GM23338 (cell line): ENCODE measurements at regions not wholly inside any gene's neighbourhood (a gene's known extent, or its start where the extent isn't known, plus 50 kb on each side); places are given as distances from the start of the nearest gene placed in this dataset.

ENCODE experiments used
- ATAC-seq: fragments of 200-7000 bp; cut with Tn5 transposase; 3 replicates; pipeline ENCODE4 v1.9.1; 2020
- DNase-seq: peaks from one replicate; pipeline ENCODE4 v3.0.0-alpha.2; 2015; ENCODE audit warnings: low spot score
- H2AFZ ChIP-seq: fragments of 200-600 bp; sonication (generic); 2 replicates; pipeline ENCODE4 v1.8.0; 2016; ENCODE audit warnings: antibody characterized with exemption, mild to moderate bottlenecking, moderate library complexity
- H3F3A ChIP-seq: fragments of 200-600 bp; sonication (generic); replicated peaks from 2 replicates; pipeline ENCODE4 v1.8.0; 2017; ENCODE audit warnings: antibody characterized with exemption, mixed run types, low read depth
- H3K27ac ChIP-seq: fragments of 200-600 bp; sonication (generic); 2 replicates; pipeline ENCODE4 v1.6.1; 2016; ENCODE audit warnings: low read depth
- H3K27me3 ChIP-seq: fragments of 200-600 bp; sonication (generic); 2 replicates; pipeline ENCODE4 v1.8.0; 2016; ENCODE audit warnings: mild to moderate bottlenecking, mixed run types, moderate library complexity; ENCODE audit not compliant: insufficient read depth
- H3K36me3 ChIP-seq: fragments of 200-600 bp; sonication (generic); 2 replicates; pipeline ENCODE4 v1.8.0; 2016; ENCODE audit warnings: mild to moderate bottlenecking; ENCODE audit not compliant: insufficient read depth
- H3K4me1 ChIP-seq: fragments of 200-600 bp; sonication (generic); 2 replicates; pipeline ENCODE4 v1.8.0; 2016; ENCODE audit warnings: mild to moderate bottlenecking, moderate library complexity; ENCODE audit not compliant: insufficient read depth
- H3K4me2 ChIP-seq: fragments of 200-600 bp; sonication (generic); 2 replicates; pipeline ENCODE4 v1.7.1; 2017; ENCODE audit warnings: mixed run types
- H3K4me3 ChIP-seq: fragments of 200-600 bp; sonication (generic); 2 replicates; pipeline ENCODE4 v1.6.1; 2016; ENCODE audit warnings: mixed run types
- H3K79me2 ChIP-seq: fragments of 200-600 bp; sonication (generic); replicated peaks from 2 replicates; pipeline ENCODE4 v1.8.0; 2017; ENCODE audit warnings: mild to moderate bottlenecking; ENCODE audit not compliant: insufficient read depth
- H3K9me2 ChIP-seq: fragments of 200-600 bp; sonication (generic); 2 replicates; pipeline ENCODE4 v1.8.0; 2017; ENCODE audit not compliant: insufficient read depth
- H4K20me1 ChIP-seq: fragments of 200-600 bp; sonication (generic); replicated peaks from 2 replicates; pipeline ENCODE4 v1.8.0; 2017; ENCODE audit warnings: mild to moderate bottlenecking; ENCODE audit not compliant: insufficient read depth
- H3K27ac Mint-ChIP-seq: 2 replicates; pipeline ENCODE4 v1.8.0; 2020; ENCODE audit warnings: inconsistent platforms, mild to moderate bottlenecking, moderate library complexity, mixed read lengths
- H3K27me3 Mint-ChIP-seq: 3 replicates; pipeline ENCODE4 v1.8.0; 2022; ENCODE audit warnings: low read depth, mild to moderate bottlenecking, moderate library complexity, mixed read lengths, inconsistent platforms; ENCODE audit not compliant: insufficient read depth, poor library complexity
- H3K36me3 Mint-ChIP-seq: 3 replicates; pipeline ENCODE4 v1.8.0; 2021; ENCODE audit warnings: low read depth, mild to moderate bottlenecking, inconsistent platforms, moderate library complexity, mixed read lengths
- H3K4me1 Mint-ChIP-seq: 3 replicates; pipeline ENCODE4 v1.8.0; 2020; ENCODE audit warnings: mild to moderate bottlenecking, inconsistent platforms, mixed read lengths
- H3K4me3 Mint-ChIP-seq: 3 replicates; pipeline ENCODE4 v1.8.0; 2021; ENCODE audit warnings: moderate library complexity, mild to moderate bottlenecking, inconsistent platforms, mixed read lengths
- H3K9me3 Mint-ChIP-seq: 3 replicates; pipeline ENCODE4 v1.8.0; 2020; ENCODE audit warnings: moderate library complexity, mild to moderate bottlenecking, inconsistent platforms, mixed read lengths
- CREB1 ChIP-seq: fragments of 250-450 bp; sonication (Bioruptor Pico); IDR thresholded peaks from 2 replicates; pipeline ENCODE4 v1.5.0; 2020; ENCODE audit warnings: low read depth, mild to moderate bottlenecking, moderate library complexity
- CTCF ChIP-seq, 2 experiments: fragments of 200-600 bp in 1 of 2; sonication (generic) in 1 of 2; conservative IDR thresholded peaks; 2 replicates each; pipeline versions ENCODE4 v1.5.1 to v1.6.1; 2016 to 2017; ENCODE audit warnings: antibody characterized with exemption in 2 of 2, low read depth in 2 of 2, mild to moderate bottlenecking in 2 of 2, moderate library complexity in 1 of 2
- EZH2 ChIP-seq: fragments of 200-600 bp; sonication (generic); IDR thresholded peaks from one replicate; pipeline ENCODE4 v1.8.0; 2017; ENCODE audit warnings: antibody characterized with exemption, mild to moderate bottlenecking, low read depth; ENCODE audit not compliant: unreplicated experiment
- JUNB ChIP-seq: IDR thresholded peaks from one replicate; pipeline ENCODE4 v1.6.1; 2016; ENCODE audit warnings: antibody characterized with exemption; ENCODE audit not compliant: unreplicated experiment
- NANOG ChIP-seq: IDR thresholded peaks from 2 replicates; pipeline ENCODE4 v1.6.1; 2016; ENCODE audit warnings: antibody characterized with exemption, borderline replicate concordance
- REST ChIP-seq: IDR thresholded peaks from one replicate; pipeline ENCODE4 v1.6.1; 2018; ENCODE audit warnings: antibody characterized with exemption; ENCODE audit not compliant: unreplicated experiment
- STAT1 ChIP-seq: IDR thresholded peaks from one replicate; pipeline ENCODE4 v1.6.1; 2016; ENCODE audit warnings: antibody characterized with exemption; ENCODE audit not compliant: unreplicated experiment
- ZNF114 ChIP-seq: fragments of 250-450 bp; sonication (Bioruptor Pico); IDR thresholded peaks from 2 replicates; pipeline ENCODE4 v1.5.0; 2020; ENCODE audit warnings: mild to moderate bottlenecking, moderate library complexity
- ZNF331 ChIP-seq: fragments of 250-450 bp; sonication (Bioruptor Pico); IDR thresholded peaks from 2 replicates; pipeline ENCODE4 v1.5.0; 2020; ENCODE audit warnings: low read depth, mild to moderate bottlenecking, moderate library complexity
- TF ChIP-seq, protein P1 (sequence below): IDR thresholded peaks from 2 replicates; pipeline ENCODE4 v1.6.1; 2016; ENCODE audit warnings: antibody characterized with exemption

DNA sequence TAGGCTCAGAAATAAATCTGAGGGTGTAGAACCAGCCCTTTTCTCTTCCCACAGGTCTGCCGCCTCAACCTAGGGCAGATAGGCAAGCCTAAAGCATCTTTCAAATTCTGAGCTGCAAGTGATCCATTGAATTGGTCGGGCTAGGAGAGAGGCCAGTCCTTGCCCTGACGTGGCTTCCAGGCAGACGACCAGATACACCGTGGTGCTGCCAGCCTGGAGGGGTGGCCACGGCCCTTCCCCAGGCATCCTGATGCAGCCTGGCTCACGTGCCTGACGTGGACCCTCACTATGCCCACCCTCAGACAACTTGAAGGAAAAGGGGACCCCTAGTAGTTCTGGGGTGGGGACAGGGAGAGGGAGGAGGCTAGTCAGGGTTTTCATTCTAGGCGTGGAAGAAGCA, 859.3 kb upstream of the KLHL1 start:
- no peaks in the 10 kb centered on the region for H3K36me3 Mint-ChIP-seq
- Histone ChIP-seq H2AFZ (no peak overlapping the region), H3K4me2 (no peak overlapping the region), H4K20me1 (no peaks in the 10 kb centered on the region), H3K36me3 (no peaks in the 10 kb centered on the region), H3K4me3 (no peak overlapping the region), H3F3A (no peaks in the 10 kb centered on the region), H3K27ac (no peak overlapping the region), H3K4me1 (no peaks in the 10 kb centered on the region), H3K79me2 (no peaks in the 10 kb centered on the region), H3K9me2 (no peaks in the 10 kb centered on the region), H3K27me3 (no peaks in the 10 kb centered on the region)
- H3K9me3 Mint-ChIP-seq = no peaks in the 10 kb centered on the region
- no peak for DNase-seq
- TF ChIP-seq CREB1 (CRISPR knock-in tag) = no peak
- TF ChIP-seq, protein P1, sequence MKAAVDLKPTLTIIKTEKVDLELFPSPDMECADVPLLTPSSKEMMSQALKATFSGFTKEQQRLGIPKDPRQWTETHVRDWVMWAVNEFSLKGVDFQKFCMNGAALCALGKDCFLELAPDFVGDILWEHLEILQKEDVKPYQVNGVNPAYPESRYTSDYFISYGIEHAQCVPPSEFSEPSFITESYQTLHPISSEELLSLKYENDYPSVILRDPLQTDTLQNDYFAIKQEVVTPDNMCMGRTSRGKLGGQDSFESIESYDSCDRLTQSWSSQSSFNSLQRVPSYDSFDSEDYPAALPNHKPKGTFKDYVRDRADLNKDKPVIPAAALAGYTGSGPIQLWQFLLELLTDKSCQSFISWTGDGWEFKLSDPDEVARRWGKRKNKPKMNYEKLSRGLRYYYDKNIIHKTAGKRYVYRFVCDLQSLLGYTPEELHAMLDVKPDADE = no peak
- no peak for TF ChIP-seq ZNF114 (CRISPR knock-in tag)
- TF ChIP-seq STAT1 = no peak
- no peak for TF ChIP-seq REST
- no peak for TF ChIP-seq EZH2
- TF ChIP-seq JUNB = no peak
- TF ChIP-seq ZNF331 (CRISPR knock-in tag) = no peak
- no peak overlapping the region for H3K4me3 Mint-ChIP-seq
- ATAC-seq = no peak
- H3K27me3 Mint-ChIP-seq = no peaks in the 10 kb centered on the region
- no peaks in the 10 kb centered on the region for H3K4me1 Mint-ChIP-seq
- no peak overlapping the region for H3K27ac Mint-ChIP-seq

DNA sequence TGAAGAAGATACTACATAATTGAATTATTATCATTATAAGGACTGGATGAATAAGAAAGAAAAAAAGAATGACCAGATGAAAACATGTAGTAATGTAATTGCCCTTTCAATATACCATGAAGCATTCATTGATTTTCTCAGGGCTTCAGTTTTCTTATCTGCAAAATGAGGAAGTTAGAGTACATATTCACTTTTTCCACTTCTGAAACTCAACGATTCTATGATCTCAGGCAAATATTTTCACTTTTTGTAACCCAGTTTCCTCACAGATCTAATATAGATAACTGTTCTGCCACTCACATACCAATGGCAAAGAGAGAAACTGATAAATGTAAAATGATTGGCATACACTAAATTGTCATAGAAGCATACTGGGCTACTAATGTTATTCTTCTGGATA, 856.6 kb upstream of the KLHL1 start:
- H3K4me3 Mint-ChIP-seq = no peak overlapping the region
- H3K27ac ChIP-seq = no peak overlapping the region
- H3K4me2 ChIP-seq = no peak overlapping the region
- no peaks in the 10 kb centered on the region for H3K36me3 ChIP-seq
- no peaks in the 10 kb centered on the region for H3K36me3 Mint-ChIP-seq
- H3K9me2 ChIP-seq = no peaks in the 10 kb centered on the region
- H4K20me1 ChIP-seq = no peaks in the 10 kb centered on the region; the same call in 1 of the 2 replicates
- no peak for ATAC-seq
- no peaks in the 10 kb centered on the region for H3K4me1 Mint-ChIP-seq
- no peaks in the 10 kb centered on the region for H3K4me1 ChIP-seq
- H3K79me2 ChIP-seq = no peaks in the 10 kb centered on the region
- no peaks in the 10 kb centered on the region for H3K27me3 Mint-ChIP-seq
- DNase-seq = no peak
- H3F3A ChIP-seq = no peaks in the 10 kb centered on the region
- H3K27ac Mint-ChIP-seq = no peak overlapping the region
- no peak overlapping the region for H3K4me3 ChIP-seq
- no peaks in the 10 kb centered on the region for H3K27me3 ChIP-seq
- H2AFZ ChIP-seq = no peak overlapping the region
- no peaks in the 10 kb centered on the region for H3K9me3 Mint-ChIP-seq
- no peak for TF ChIP-seq CTCF (conservative IDR thresholded peaks at IDR 0.05; ENCODE audit: low read depth in 2 of 2)
- TF ChIP-seq CREB1 (CRISPR knock-in tag) = no peak
- no peak for TF ChIP-seq JUNB
- no peak for TF ChIP-seq STAT1
- TF ChIP-seq NANOG = no peak
- TF ChIP-seq ZNF114 (CRISPR knock-in tag) = no peak
- no peak for TF ChIP-seq ZNF331 (CRISPR knock-in tag)
